ENCODE measurements at regions not wholly inside any gene's neighbourhood (a gene's known extent, or its start where the extent isn't known, plus 50 kb on each side); places are given as distances from the start of the nearest gene placed in this dataset.
"Not testable (repeated sequence)": the region's sequence is repeated elsewhere in the genome, so short reads cannot be mapped to it uniquely, and the experiment has no call there.

GRCh38 chr2:175256806-175257585 is 75.5 kb upstream of the ATP5MC3 start:
- no peak for TF ChIP-seq JUND (IDR thresholded peaks at IDR 0.05; ENCODE audit: low read depth)
- in situ Hi-C loops (cut with HindIII; ENCODE audit: low pct_unique_long_range_greater_than_20kb, low sequenced_read_pairs) = no loop called here
- no peak for DNase-seq (ENCODE audit: low read depth in 1 of 2, low spot score in 1 of 2)

- DNase-seq (ENCODE audit: low read depth in 1 of 2, low spot score in 1 of 2); in situ Hi-C loops (cut with HindIII; ENCODE audit: low pct_unique_long_range_greater_than_20kb, low sequenced_read_pairs): not testable (repeated sequence)
These were observed 74.9 kb upstream of the ATP5MC3 start for GRCh38 chr2:175256391-175256790.

- TF ChIP-seq JUND (IDR thresholded peaks at IDR 0.05; ENCODE audit: low read depth) = no peak
- no peak for DNase-seq (ENCODE audit: low read depth in 1 of 2, low spot score in 1 of 2)
- in situ Hi-C loops (cut with HindIII; ENCODE audit: low pct_unique_long_range_greater_than_20kb, low sequenced_read_pairs) = no loop called here
These were observed 72.4 kb upstream of the ATP5MC3 start for GRCh38 chr2:175253871-175254270.

GRCh38 chr2:175251425-175252041 is 70.0 kb upstream of the ATP5MC3 start:
- TF ChIP-seq JUND (IDR thresholded peaks at IDR 0.05; ENCODE audit: low read depth) = no peak
- DNase-seq (ENCODE audit: low read depth in 1 of 2, low spot score in 1 of 2) = peak; percentile 23 to 47
- in situ Hi-C loops (cut with HindIII; ENCODE audit: low pct_unique_long_range_greater_than_20kb, low sequenced_read_pairs) = no loop called here

GRCh38 chr2:175247159-175247558 is 65.6 kb upstream of the ATP5MC3 start:
- in situ Hi-C loops (cut with HindIII; ENCODE audit: low pct_unique_long_range_greater_than_20kb, low sequenced_read_pairs) = no loop called here
- no peak for TF ChIP-seq JUND (IDR thresholded peaks at IDR 0.05; ENCODE audit: low read depth)

GRCh38 chr2:175244697-175245096 is 63.2 kb upstream of the ATP5MC3 start:
- TF ChIP-seq JUND (IDR thresholded peaks at IDR 0.05; ENCODE audit: low read depth) = no peak
- in situ Hi-C loops (cut with HindIII; ENCODE audit: low pct_unique_long_range_greater_than_20kb, low sequenced_read_pairs) = no loop called here
- DNase-seq (ENCODE audit: low read depth in 1 of 2, low spot score in 1 of 2) = no peak

More at GRCh38 chr2:175247159-175247558, 65.6 kb upstream of the ATP5MC3 start:
- no peak for DNase-seq (ENCODE audit: low read depth in 1 of 2, low spot score in 1 of 2)

- no peak for TF ChIP-seq JUND (IDR thresholded peaks at IDR 0.05; ENCODE audit: low read depth)
- in situ Hi-C loops (cut with HindIII; ENCODE audit: low pct_unique_long_range_greater_than_20kb, low sequenced_read_pairs) = no loop called here
- DNase-seq (ENCODE audit: low read depth in 1 of 2, low spot score in 1 of 2) = no peak
These were observed 60.2 kb upstream of the ATP5MC3 start for GRCh38 chr2:175241691-175242090.

- DNase-seq (ENCODE audit: low read depth in 1 of 2, low spot score in 1 of 2); in situ Hi-C loops (cut with HindIII; ENCODE audit: low pct_unique_long_range_greater_than_20kb, low sequenced_read_pairs): not testable (repeated sequence)
These were observed 58.5 kb upstream of the ATP5MC3 start for GRCh38 chr2:175240033-175240432.

- TF ChIP-seq JUND (IDR thresholded peaks at IDR 0.05; ENCODE audit: low read depth) = no peak
- in situ Hi-C loops (cut with HindIII; ENCODE audit: low pct_unique_long_range_greater_than_20kb, low sequenced_read_pairs) = no loop called here
- no peak for DNase-seq (ENCODE audit: low read depth in 1 of 2, low spot score in 1 of 2)
These were observed 55.4 kb upstream of the ATP5MC3 start for GRCh38 chr2:175236930-175237329.

GRCh38 chr2:175234650-175235049 is 53.1 kb upstream of the ATP5MC3 start:
- no peak for TF ChIP-seq JUND (IDR thresholded peaks at IDR 0.05; ENCODE audit: low read depth)
- DNase-seq (ENCODE audit: low read depth in 1 of 2, low spot score in 1 of 2) = no peak
- in situ Hi-C loops (cut with HindIII; ENCODE audit: low pct_unique_long_range_greater_than_20kb, low sequenced_read_pairs) = no loop called here

GRCh38 chr2:175234153-175234552 is 52.6 kb upstream of the ATP5MC3 start:
- in situ Hi-C loops (cut with HindIII; ENCODE audit: low pct_unique_long_range_greater_than_20kb, low sequenced_read_pairs) = no loop called here
- TF ChIP-seq JUND (IDR thresholded peaks at IDR 0.05; ENCODE audit: low read depth) = no peak
- DNase-seq (ENCODE audit: low read depth in 1 of 2, low spot score in 1 of 2) = no peak

GRCh38 chr2:175233135-175233719 is 51.7 kb upstream of the ATP5MC3 start:
- in situ Hi-C loops (cut with HindIII; ENCODE audit: low pct_unique_long_range_greater_than_20kb, low sequenced_read_pairs) = no loop called here
- no peak; the same call in 1 of the 2 replicates for TF ChIP-seq JUND (IDR thresholded peaks at IDR 0.05; ENCODE audit: low read depth)
- peak in 1 of 2 experiments; percentile 31 for DNase-seq (ENCODE audit: low read depth in 1 of 2, low spot score in 1 of 2)

Measured in T47D (cell line).